HL-60 (cell line): ENCODE measurements at regions not wholly inside any gene's neighbourhood (a gene's known extent, or its start where the extent isn't known, plus 50 kb on each side); places are given as distances from the start of the nearest gene placed in this dataset.

ENCODE experiments used
- DNase-seq, 2 experiments: peaks; one replicate each; pipeline ENCODE4 v3.0.0-alpha.2; 2010 to 2020; ENCODE audit warnings: low read depth in 1 of 2, low spot score in 1 of 2
- H3K27ac ChIP-seq: fragments of 250-450 bp; sonication (Bioruptor Pico); replicated peaks from 2 replicates; pipeline ENCODE4 v1.5.1; 2020; ENCODE audit warnings: mild to moderate bottlenecking, moderate library complexity
- H3K27me3 ChIP-seq: fragments of 250-450 bp; sonication (Bioruptor Pico); 2 replicates; pipeline ENCODE4 v1.5.1; 2021; ENCODE audit warnings: mild to moderate bottlenecking, moderate library complexity; ENCODE audit not compliant: insufficient read depth, poor library complexity, severe bottlenecking
- H3K4me3 ChIP-seq: replicated peaks from 2 replicates; pipeline ENCODE4 v1.5.1; 2011; ENCODE audit warnings: mild to moderate bottlenecking, control low read depth, low read length; ENCODE audit not compliant: insufficient read depth
- CTCF ChIP-seq: IDR thresholded peaks from one replicate; pipeline ENCODE4 v1.5.1; 2011; ENCODE audit warnings: low read length, control low read depth, inconsistent platforms; ENCODE audit not compliant: insufficient read depth
- GABPA ChIP-seq: IDR thresholded peaks from 2 replicates; pipeline ENCODE4 v1.6.1; 2012; ENCODE audit warnings: low read depth
- POLR2AphosphoS5 ChIP-seq: IDR thresholded peaks from 2 replicates; pipeline ENCODE4 v1.6.1; 2012; ENCODE audit warnings: low read depth
- REST ChIP-seq: IDR thresholded peaks from 2 replicates; pipeline ENCODE4 v1.6.1; 2012; ENCODE audit warnings: low read depth; ENCODE audit not compliant: insufficient replicate concordance
- SPI1 ChIP-seq: IDR thresholded peaks from 2 replicates; pipeline ENCODE4 v1.6.1; 2012; ENCODE audit warnings: low read depth, mild to moderate bottlenecking, borderline replicate concordance

GRCh38 chr12:73106896-73107295 lies 834.7 kb downstream of the TRHDE start:
- Histone ChIP-seq H3K27ac (no peak overlapping the region), H3K27me3 (no peaks in the 10 kb centered on the region), H3K4me3 (no peak overlapping the region)
- TF ChIP-seq POLR2AphosphoS5 (no peak), REST (no peak), GABPA (no peak), SPI1 (no peak), CTCF (no peak)
- DNase-seq = no peak

GRCh38 chr12:73110816-73111215 lies 838.6 kb downstream of the TRHDE start:
- H3K27ac ChIP-seq = no peak overlapping the region
- DNase-seq = no peak
- TF ChIP-seq SPI1 = no peak
- TF ChIP-seq POLR2AphosphoS5 = no peak
- TF ChIP-seq CTCF = no peak
- TF ChIP-seq GABPA = no peak
- TF ChIP-seq REST = no peak
- no peaks in the 10 kb centered on the region for H3K27me3 ChIP-seq
- H3K4me3 ChIP-seq = no peak overlapping the region

- Histone ChIP-seq H3K27ac (no peak overlapping the region), H3K27me3 (no peaks in the 10 kb centered on the region), H3K4me3 (no peak overlapping the region)
- TF ChIP-seq SPI1 (no peak), POLR2AphosphoS5 (no peak), REST (no peak), GABPA (no peak), CTCF (no peak)
- no peak for DNase-seq
Measured at GRCh38 chr12:73112035-73112816, 840.1 kb downstream of the TRHDE start.
